HepG2 (cell line): ENCODE measurements at regions not wholly inside any gene's neighbourhood (a gene's known extent, or its start where the extent isn't known, plus 50 kb on each side); places are given as distances from the start of the nearest gene placed in this dataset.

ENCODE experiments used
- ATAC-seq: fragments of 200-7000 bp; cut with Tn5 transposase; 3 replicates; pipeline ENCODE4 v1.9.1; 2020; ENCODE audit warnings: mild to moderate bottlenecking, moderate library complexity
- BruUV-seq: library from RNA; stranded (reverse); fragments of 400-500 nt; replicated peaks from 2 replicates; lab custom pipeline; 2021; lab: Mats Ljungman, UMichigan
- CTCF ChIA-PET: fragments of 300-600 bp; formaldehyde crosslinking; extraction: SDS; loops from one replicate; lab custom pipeline; 2021; ENCODE audit warnings: low total read pairs, inconsistent platforms, low intra/inter-chr PET ratio; lab: Yijun Ruan, JAX
- POLR2A ChIA-PET: fragments of 350-600 bp; sonication (Branson Sonifier 250); formaldehyde crosslinking; loops from one replicate; lab custom pipeline; 2020; ENCODE audit warnings: antibody characterized with exemption, inconsistent platforms; lab: Yijun Ruan, JAX
- DNase-seq: peaks from one replicate; pipeline ENCODE4 v3.0.0-alpha.2; 2015; ENCODE audit warnings: low spot score
- FAIRE-seq: peaks from 3 replicates; lab custom pipeline; 2011; peaks lifted over from hg19 to GRCh38; lab: Jason Lieb, UNC
- H2AFZ ChIP-seq: one replicate; pipeline ENCODE4 v1.6.1; 2011; ENCODE audit warnings: low read length, inconsistent platforms
- H3K27ac ChIP-seq: fragments of 300-600 bp; 3 replicates; pipeline ENCODE4 v1.8.0; 2011; ENCODE audit warnings: mixed run types, mild to moderate bottlenecking, mixed read lengths, low read length, inconsistent platforms; ENCODE audit not compliant: insufficient read depth; ENCODE audit errors: extremely low read length
- H3K27me3 ChIP-seq, 2 experiments: fragments of 200-600 bp in 1 of 2; 2 replicates in 1 of 2; 3 replicates in 1 of 2; pipeline versions ENCODE4 v1.6.0 to v1.8.0; 2011; ENCODE audit warnings: low read length in 2 of 2, mild to moderate bottlenecking in 2 of 2, moderate library complexity in 2 of 2, inconsistent platforms in 1 of 2; ENCODE audit not compliant: insufficient read depth in 2 of 2, control insufficient read depth in 1 of 2
- H3K36me3 ChIP-seq, 2 experiments: fragments of 200-600 bp in 1 of 2; replicated peaks in 1 of 2; 2 replicates in 1 of 2; 3 replicates in 1 of 2; pipeline versions ENCODE4 v1.5.1 to v1.8.0; 2011; ENCODE audit warnings: low read length in 2 of 2, inconsistent platforms in 1 of 2; ENCODE audit not compliant: insufficient read depth in 2 of 2, control insufficient read depth in 1 of 2
- H3K4me1 ChIP-seq: 2 replicates; pipeline ENCODE4 v1.5.1; 2012; ENCODE audit warnings: low read length, inconsistent platforms; ENCODE audit not compliant: insufficient read depth
- H3K4me2 ChIP-seq: 2 replicates; pipeline ENCODE4 v1.6.0; 2011; ENCODE audit warnings: low read depth, low read length, inconsistent platforms
- H3K4me3 ChIP-seq, 3 experiments: fragments of 200-600 bp in 1 of 3; sonication (generic), shearing (Covaris generic) in 1 of 3; replicated peaks in 1 of 3; 2 replicates each; pipeline ENCODE4 v1.5.1; 2011 to 2016; ENCODE audit warnings: low read length in 3 of 3, inconsistent platforms in 2 of 3, low read depth in 2 of 3, mild to moderate bottlenecking in 2 of 3, control low read depth in 1 of 3, mixed read lengths in 1 of 3; ENCODE audit not compliant: insufficient read depth in 1 of 3
- H3K79me2 ChIP-seq: one replicate; pipeline ENCODE4 v1.6.1; 2011; ENCODE audit warnings: low read length, inconsistent platforms; ENCODE audit not compliant: insufficient read depth
- H3K9ac ChIP-seq: 2 replicates; pipeline ENCODE4 v1.6.0; 2011; ENCODE audit warnings: mild to moderate bottlenecking, low read depth, low read length, inconsistent platforms; ENCODE audit not compliant: insufficient read depth
- H3K9me3 ChIP-seq: 2 replicates; pipeline ENCODE4 v1.5.1; 2012; ENCODE audit warnings: mild to moderate bottlenecking, low read length
- H4K20me1 ChIP-seq: 2 replicates; pipeline ENCODE4 v1.6.0; 2011; ENCODE audit warnings: inconsistent platforms, mild to moderate bottlenecking, low read length, moderate library complexity; ENCODE audit not compliant: insufficient read depth
- ATF3 ChIP-seq: sonication (generic); formaldehyde crosslinking; IDR thresholded peaks from 2 replicates; pipeline ENCODE4 v1.4.0; 2020; ENCODE audit warnings: missing genetic modification reagents
- BORCS8-MEF2B ChIP-seq: sonication (generic); formaldehyde crosslinking; IDR thresholded peaks from 2 replicates; pipeline ENCODE4 v1.8.0; 2022; ENCODE audit warnings: mild to moderate bottlenecking, missing genetic modification reagents
- KDM2A ChIP-seq: sonication (generic); formaldehyde crosslinking; IDR thresholded peaks from 2 replicates; pipeline ENCODE4 v1.4.0; 2020; ENCODE audit warnings: low read depth, missing genetic modification reagents, borderline replicate concordance
- PATZ1 ChIP-seq: sonication (generic); formaldehyde crosslinking; IDR thresholded peaks from 2 replicates; pipeline ENCODE4 v1.4.0; 2020; ENCODE audit warnings: missing genetic modification reagents
- PAX8 ChIP-seq: sonication (generic); formaldehyde crosslinking; IDR thresholded peaks from 2 replicates; pipeline ENCODE4 v1.8.0; 2022; ENCODE audit warnings: mild to moderate bottlenecking, missing genetic modification reagents, borderline replicate concordance
- WGBS: methylation state at CpG from one replicate; pipeline ENCODE4 v1.1.6; 2017; ENCODE audit warnings: low lambda C conversion rate; 5-methylcytosine and 5-hydroxymethylcytosine counted together
- in situ Hi-C: cut with HindIII; loops from 2 replicates; pipeline ENCODE4 v1.10.0; 2017; ENCODE audit warnings: low pct_unique_long_range_greater_than_20kb; ENCODE audit not compliant: extremely low pct_ligation_motif_present
- intact Hi-C: fragments of 100-400 bp; cut with micrococcal nuclease; formaldehyde crosslinking; loops from one replicate; pipeline ENCODE4 v1.10.0; 2022; ENCODE audit not compliant: unreplicated experiment

- no peak for FAIRE-seq
Measured at GRCh38 chr5:175109058-175109755, 334.8 kb downstream of the DRD1 start.

GRCh38 chr5:175107865-175108264 is 336.1 kb downstream of the DRD1 start:
- no peak for FAIRE-seq

More at GRCh38 chr5:175109058-175109755, 334.8 kb downstream of the DRD1 start:
- no peaks in the 10 kb centered on the region for H3K36me3 ChIP-seq
- H3K79me2 ChIP-seq, result no peaks in the 10 kb centered on the region
- TF ChIP-seq BORCS8-MEF2B (CRISPR knock-in tag), result no peak
- TF ChIP-seq PATZ1 (CRISPR knock-in tag), result no peak
- no peak for TF ChIP-seq KDM2A (CRISPR knock-in tag)
- TF ChIP-seq PAX8 (CRISPR knock-in tag), result no peak
- H2AFZ ChIP-seq, result no peak overlapping the region
- intact Hi-C loops, result no loop called here
- H4K20me1 ChIP-seq, result no peaks in the 10 kb centered on the region
- no peak overlapping the region for H3K27ac ChIP-seq
- ChIA-PET CTCF (no interaction called here), POLR2A (no interaction called here)
- H3K9ac ChIP-seq, result no peak overlapping the region
- WGBS, result 6% methylated on average over 4 of the region's 4 CpGs
- H3K4me3 ChIP-seq, result no peak overlapping the region
- DNase-seq (no peak), ATAC-seq (no peak)
- no TSS peak for BruUV-seq
- in situ Hi-C loops, result no loop called here
- H3K9me3 ChIP-seq, result peaks cover 9% of the 10 kb centered on the region
- H3K27me3 ChIP-seq, result no peaks in the 10 kb centered on the region
- H3K4me1 ChIP-seq, result no peaks in the 10 kb centered on the region
- H3K4me2 ChIP-seq, result no peak overlapping the region

More at GRCh38 chr5:175107865-175108264, 336.1 kb downstream of the DRD1 start:
- CTCF ChIA-PET, result no interaction called here
- no peak for TF ChIP-seq ATF3 (CRISPR knock-in tag)
- no peaks in the 10 kb centered on the region for H4K20me1 ChIP-seq
- no peak overlapping the region for H3K4me2 ChIP-seq
- no peaks in the 10 kb centered on the region for H3K36me3 ChIP-seq
- in situ Hi-C loops (no loop called here), intact Hi-C loops (no loop called here)
- H3K4me3 ChIP-seq, result no peak overlapping the region
- POLR2A ChIA-PET, result no interaction called here
- no peaks in the 10 kb centered on the region for H3K79me2 ChIP-seq
- DNase-seq (no peak), ATAC-seq (no peak)
- H2AFZ ChIP-seq, result no peak overlapping the region
- no TSS peak for BruUV-seq
- H3K27me3 ChIP-seq, result no peaks in the 10 kb centered on the region
- H3K9me3 ChIP-seq, result peaks cover 9% of the 10 kb centered on the region
- H3K9ac ChIP-seq, result no peak overlapping the region
- H3K4me1 ChIP-seq, result no peaks in the 10 kb centered on the region
- no peak overlapping the region for H3K27ac ChIP-seq
- 9% methylated on average over 5 of the region's 5 CpGs for WGBS
